Activated CD4-positive, alpha-beta T cell treated with anti-CD3 and anti-CD28 coated beads, Interleukin-10, Interleukin-2, amounts not matched to agents 100 ng/mL and 50 ng/mL, durations not matched to agents 16 hours and 8 hours (primary cell): ENCODE measurements at regions not wholly inside any gene's neighbourhood (a gene's known extent, or its start where the extent isn't known, plus 50 kb on each side); places are given as distances from the start of the nearest gene placed in this dataset.
A peak's percentile ranks its signal among the peaks of the same experiment; 100 is the strongest.
"Not testable (repeated sequence)": the region's sequence is repeated elsewhere in the genome, so short reads cannot be mapped to it uniquely, and the experiment has no call there.

Experiments
- DNase-seq: peaks from one replicate; pipeline ENCODE4 v3.0.0-alpha.2; 2020

DNA sequence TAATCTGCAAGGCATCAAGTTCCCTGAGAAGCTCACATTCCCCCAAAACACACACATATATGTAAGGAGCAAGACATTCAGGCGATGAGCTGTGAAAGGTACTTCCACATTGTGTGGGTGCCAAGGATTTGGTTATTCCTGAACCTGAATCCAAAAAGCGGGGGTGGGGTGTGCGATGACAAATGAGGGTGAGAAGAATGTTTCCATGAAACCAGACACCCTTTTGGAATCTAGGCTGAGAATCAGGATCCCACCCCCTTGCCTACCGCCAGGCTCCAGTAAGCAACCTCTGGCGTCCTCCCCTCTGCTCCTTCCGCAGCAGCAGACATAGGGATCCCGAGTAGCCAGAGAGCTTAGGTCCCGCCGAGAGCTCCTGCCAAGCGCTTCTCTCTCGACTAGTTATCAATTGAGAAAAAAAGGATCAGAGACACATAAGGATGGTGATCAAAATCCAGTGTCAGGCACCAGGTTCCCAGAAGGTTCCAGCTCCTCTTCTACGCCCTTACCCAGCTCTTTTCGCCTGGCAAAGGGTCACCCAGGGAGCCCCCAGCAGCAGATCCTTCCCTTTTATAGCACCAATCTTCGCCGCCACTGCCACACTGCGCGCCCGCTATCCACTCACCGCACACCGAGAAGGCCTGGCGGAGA lies 191.1 kb downstream of the USP22 start:
- DNase-seq = not testable (repeated sequence)

DNA sequence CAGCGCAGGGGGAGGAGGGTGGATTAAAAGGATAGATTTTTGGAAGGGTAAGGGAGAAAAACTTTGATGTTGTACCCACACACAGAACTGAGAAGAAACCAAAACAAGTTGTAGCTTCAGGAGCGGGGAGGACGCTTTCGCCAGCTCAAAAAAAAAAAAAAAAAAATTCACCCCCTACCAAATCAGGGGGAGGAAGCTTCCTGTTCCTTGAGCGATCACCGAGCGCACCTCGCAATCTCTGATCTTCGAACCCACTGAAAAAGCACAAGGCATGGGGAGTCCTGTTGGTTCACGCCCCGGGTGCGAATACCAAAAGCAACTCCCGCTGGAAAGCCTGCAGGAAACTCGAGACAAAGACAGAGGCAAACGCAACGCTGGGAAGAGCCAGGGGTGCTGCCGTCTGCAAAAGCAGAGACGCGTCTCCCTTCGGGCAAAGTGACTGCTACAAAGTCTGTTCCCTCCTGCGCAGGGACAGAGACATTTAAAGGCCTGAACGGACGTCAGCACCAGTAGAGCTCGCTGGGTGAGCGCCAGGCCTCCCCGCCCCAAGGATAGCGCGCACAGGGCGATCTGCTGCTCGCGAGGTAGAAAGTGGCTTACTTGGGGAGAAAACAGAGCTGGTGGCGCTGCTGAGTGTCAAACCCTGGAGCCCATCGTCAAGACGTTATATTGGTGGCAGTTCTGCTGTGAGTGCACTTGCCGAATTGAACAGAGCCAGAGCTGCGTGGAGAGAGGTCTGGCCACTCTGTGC lies 190.4 kb downstream of the USP22 start:
- peak; percentile 17 for DNase-seq

DNA sequence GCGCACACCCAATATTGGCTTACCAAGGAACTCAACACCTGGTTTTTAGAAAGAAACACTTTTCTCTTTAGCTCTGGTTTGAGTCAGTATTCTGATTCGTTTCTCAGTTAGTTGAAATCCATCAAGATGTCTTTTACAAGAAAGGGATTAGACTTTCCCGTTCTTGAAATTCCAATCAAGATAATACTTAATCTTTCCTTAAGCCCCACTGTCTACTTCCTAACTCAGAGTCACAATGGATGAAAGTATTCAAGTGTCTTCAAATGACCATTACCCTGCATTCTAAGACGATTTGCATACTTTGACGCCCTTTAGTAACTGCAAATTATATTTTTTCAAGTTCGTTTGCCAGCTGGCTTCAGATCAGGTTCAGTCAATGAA lies 189.8 kb downstream of the USP22 start:
- no peak for DNase-seq

DNA sequence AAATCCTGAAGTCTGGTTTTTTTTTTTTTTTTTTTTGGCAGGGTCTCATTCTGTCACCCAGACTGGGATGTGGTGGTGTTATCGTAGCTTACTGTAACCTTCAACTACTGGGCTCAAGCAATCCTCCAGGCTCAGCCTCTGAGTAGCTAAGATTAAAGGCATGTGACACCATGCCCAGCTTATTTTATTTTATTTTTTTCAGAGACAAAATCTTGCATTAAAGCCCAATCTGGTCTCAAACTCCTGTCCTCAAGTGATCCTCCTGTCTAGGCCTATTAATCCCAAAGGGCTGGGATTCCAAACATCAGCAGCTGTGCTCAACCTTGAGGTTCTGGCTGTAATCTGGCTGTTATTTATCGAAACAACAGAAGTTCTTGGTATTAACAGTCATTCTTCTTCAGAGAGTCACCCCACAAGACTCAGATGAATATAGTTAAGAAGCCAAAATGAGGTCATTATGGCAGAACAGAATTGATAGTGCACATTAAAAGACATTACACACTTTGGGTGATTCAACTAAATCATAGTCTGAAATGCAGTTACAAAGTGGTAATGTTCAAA lies 186.8 kb downstream of the USP22 start:
- DNase-seq = not testable (repeated sequence)

DNA sequence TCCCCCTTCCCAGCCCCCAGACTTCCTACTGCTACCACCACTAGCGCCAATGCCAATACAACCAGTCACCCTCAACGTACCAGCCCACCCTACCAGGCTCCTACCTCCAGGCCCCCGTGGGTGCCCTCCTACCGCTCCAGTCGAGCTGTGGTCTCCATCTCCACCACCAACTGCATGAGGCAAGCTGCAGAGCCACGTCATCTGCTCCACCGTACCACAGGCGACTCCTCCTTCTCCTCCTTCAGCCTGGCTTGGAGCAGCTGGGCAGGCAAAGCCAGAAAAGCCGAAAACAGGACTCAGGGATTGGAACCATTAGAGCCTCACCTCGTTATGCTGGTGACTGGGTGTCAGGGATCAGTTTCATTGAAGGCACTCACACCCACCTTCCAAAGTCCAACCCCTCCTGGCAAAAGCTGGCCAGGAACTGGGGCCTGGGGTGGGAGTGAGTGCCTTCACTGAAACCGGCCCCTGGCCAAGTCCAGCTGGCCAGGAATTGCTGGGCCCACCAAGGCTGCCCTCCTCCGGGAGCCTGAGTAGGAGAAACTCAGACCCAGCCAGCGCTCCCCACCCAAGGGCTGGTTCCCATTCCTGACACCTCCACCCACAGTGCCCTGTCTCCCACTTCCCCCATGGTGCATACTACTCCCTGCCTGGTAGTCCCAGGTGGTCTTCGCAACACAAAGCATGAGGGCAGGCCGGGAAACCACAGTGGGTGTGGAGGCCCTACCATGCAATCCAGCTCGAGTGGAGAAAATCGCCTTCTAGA lies 176.2 kb downstream of the USP22 start:
- DNase-seq = not testable (repeated sequence)

DNA sequence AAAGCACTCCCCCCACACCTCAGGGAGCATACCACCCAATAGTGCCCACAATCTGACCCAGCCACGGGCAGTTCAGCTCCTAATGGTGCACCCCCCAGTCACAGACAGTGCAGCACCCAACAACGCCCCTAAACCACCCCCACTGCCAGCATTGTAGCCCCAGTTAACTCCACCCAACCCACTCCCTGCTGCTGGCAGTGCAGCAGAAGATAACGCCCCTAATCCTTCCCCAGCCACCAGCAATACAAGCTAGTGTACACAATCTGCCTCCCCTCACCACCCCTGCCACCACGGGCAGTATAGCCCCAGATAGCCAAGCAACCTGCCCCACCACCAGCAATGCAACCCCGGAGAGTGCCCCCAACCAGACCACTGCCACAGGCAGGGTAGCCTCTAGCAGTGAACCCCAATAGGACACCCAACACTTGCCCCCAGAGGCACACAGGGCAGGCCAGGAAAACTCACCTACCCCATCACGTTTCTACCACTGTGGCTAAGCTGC lies 175.3 kb downstream of the USP22 start:
- DNase-seq = not testable (repeated sequence)

DNA sequence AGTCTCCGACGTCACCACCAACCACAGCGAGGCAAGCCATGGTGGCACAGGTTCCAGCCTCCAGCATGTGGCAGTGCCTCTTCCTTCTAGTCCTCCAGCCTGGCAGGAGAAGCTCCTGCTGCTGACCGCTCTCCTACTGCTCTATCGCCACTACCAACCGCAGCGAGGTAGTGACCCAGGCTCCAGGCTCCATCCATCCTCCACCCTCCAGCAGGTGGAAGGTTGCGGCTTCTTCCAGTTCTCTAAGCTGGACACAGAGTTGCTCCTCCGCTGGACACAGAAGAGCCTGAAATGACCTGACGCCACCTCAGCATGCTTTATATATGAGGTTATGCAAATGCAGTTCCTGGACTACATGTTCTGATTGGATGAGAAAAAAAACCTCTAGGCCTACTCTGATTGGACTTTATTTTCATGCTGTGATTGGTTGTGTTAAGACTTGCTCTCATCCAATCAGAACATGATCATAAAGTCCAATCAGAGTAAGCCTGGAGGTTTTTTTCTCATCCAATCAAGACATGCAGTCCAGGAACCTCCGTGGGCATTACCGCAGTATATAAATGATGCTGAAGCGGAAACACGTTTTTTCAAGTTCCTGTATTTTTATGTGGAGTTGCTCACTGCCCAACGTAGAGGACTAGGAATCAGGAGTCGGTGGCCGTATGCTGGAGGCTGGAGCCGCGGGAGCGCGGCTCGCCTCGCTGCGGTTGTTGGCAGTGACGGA lies 174.7 kb downstream of the USP22 start:
- DNase-seq = not testable (repeated sequence)

DNA sequence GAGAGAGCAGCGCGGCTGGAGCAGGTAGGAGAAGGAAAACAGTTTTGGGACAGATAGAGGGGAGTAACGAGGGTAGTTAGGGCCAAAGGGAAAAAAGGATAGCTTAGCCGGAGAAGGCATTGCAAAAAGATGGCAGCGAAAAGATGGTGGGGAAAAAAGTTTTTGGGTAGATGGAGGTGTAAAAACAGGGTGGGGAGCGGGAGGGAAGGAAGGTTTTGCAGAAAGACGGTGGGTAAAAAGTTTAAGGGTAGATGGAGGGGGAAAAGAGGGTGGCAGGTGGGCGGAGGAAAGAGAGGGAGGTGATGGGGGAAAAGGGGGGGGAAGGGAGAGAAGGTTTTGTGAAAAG lies 174.2 kb downstream of the USP22 start:
- DNase-seq = not testable (repeated sequence)

DNA sequence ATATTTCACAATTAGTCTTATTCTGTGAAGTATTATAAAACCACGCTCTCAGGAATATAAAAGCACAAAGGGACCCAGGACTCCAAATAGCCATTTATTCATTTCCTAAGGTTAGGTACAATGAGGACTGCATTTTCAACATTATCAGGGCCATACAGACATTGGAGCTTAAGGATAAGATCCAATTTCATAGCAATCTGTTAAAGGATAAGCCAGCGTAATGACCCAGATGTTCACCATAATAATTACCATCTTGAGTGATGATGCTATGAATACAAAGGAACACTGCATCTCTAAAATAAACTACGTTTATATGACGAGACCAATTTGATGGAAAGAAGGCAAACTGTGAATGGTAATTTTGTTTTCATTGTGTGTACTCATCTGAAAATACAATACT lies 169.6 kb downstream of the USP22 start:
- DNase-seq = not testable (repeated sequence)

DNA sequence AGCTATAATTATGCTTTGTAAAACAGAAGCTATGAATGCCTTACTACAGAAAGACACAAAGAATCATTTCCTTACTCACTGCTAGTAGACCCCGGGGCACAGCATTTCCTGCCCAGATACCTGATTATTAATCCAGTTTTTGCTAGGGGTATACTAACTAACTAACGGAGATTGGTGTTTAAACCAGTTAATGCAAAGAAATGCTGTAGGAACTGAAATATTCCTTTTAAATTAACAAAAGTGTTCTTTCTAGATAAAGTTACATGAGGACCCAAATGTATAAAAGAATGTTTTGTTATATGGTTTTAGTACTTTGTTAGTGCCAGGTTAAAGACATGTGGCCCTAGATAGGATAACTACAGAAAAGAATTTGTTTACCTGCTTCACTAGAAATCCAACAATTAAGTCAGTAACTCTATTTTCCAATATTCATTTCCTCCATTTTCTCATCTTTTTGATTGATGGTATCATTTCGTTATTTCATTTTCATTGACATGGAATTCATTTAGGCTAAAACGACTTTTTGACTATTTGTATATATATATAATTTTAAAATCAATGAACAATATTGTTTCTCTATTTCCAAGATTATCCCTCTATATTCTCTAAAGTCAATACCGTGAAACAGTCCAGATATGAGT lies 169.0 kb downstream of the USP22 start:
- not testable (repeated sequence) for DNase-seq

DNA sequence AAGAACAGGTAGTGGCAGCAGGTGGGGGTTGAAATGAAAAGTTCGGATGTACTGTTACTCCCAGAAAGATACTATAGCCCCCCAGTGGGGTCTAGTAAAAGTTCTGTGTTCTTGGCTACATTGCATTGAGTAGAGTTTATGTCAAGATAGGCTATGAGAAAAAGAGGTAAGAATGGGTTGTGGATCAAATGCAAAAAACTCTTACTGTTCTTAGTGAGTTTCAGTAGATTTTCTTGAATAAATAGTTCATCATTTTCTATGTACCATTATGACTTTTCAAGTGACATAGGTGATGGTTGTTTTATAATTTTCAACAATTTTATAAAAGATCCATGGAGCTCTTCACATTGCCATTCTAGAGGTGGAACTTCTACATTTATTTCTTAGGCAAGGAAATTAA lies 165.4 kb downstream of the USP22 start:
- not testable (repeated sequence) for DNase-seq

DNA sequence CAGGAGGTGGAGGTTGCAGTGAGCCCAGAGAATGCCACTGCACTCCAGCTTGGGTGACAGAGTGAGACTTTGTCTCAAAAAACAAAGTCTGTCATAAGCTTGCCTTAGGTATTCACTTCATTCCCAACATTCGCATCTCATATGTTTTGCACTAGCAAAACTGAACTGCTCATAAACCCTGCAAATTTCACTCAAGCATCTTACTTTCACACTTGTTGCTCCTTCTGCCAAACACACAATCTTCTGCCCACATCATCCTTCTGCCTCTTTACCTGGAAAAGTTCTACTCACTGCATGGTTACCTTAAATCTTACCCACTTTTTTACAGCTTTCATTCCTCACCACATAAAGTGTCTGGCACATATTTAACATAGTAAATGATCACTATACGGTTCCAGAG lies 152.5 kb downstream of the USP22 start:
- DNase-seq = no peak

DNA sequence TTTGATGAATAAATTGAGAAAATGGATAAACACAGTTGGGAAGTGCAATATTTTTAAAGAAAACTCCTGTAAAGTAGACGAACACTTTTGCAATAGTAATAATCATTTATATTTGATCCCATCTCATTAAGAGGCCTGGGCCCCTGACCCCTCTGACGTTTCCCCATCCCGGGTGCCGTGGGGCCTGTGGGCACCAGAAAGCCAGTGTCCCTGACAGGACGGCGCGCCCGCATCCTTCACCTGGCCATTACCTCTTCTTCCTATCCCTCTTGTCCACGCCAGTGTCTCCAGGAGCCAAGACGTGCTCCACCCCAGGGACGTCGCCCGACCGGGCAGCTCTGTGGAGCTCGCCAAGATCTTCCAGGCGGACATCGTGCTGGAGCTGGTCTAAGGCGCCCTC lies 147.4 kb downstream of the USP22 start:
- DNase-seq = not testable (repeated sequence)

DNA sequence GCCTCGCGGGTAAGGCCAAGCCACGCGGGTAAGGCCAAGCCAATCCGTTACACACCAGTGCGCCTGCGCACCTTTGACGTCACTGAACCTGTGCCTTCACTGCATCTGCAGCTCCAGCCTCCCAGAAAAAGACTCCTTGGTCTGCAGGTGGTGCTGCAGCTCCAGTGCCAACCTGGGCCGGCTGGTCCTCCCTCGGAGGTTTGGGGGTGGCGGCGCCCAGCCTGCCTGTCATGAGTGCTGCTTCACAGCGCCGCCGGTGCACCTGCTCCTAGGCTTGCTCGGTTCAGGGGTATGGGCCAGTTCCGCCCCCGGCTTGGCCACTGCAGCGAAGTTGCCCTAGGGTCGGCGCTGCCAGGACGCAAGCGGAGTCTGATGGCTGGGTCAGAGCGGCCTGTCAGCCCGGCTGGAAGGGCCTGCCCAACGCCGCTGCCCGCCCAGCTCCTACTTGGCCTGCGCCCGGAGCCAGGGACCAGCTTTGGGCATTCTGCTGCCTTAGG lies 146.6 kb downstream of the USP22 start:
- peak; percentile 4 for DNase-seq

DNA sequence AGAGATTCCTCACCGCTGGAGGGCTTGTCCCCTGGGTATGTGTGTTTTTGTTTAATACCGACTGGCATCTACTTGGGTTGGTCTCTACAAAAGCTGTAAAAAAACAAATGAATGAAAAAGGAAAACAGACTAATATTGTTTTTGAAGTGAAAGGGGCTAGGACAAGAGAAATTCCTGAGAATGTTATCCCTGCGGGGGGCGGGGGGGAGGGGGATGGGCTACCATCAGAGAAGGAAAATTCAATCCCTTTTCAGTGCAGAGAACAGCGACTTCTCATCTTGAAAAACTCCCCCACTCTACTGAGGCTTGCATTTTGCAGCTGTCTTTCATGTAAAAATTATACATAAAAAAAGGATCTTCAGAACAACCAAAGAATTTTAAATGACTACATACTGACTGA lies 144.1 kb downstream of the USP22 start:
- not testable (repeated sequence) for DNase-seq

DNA sequence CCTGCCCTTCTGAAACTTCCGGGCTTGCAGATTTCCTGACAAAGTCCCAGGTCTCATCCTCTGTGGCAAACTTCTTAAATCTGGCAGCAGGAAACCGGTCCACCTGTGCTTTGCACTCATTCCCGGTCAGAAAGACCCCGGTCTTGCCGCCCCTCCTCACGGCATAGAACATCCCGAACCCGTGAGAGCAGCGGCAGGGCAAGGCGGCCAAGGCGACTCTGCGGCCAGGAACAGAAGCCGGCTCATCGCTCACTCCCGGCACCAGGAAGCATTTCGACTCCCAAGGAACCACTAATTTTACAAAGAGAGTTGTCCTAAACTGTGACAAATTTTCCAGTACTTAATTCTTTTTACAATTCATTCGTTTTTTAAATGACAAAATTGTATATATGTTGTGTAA lies 140.3 kb downstream of the USP22 start:
- DNase-seq = not testable (repeated sequence)

DNA sequence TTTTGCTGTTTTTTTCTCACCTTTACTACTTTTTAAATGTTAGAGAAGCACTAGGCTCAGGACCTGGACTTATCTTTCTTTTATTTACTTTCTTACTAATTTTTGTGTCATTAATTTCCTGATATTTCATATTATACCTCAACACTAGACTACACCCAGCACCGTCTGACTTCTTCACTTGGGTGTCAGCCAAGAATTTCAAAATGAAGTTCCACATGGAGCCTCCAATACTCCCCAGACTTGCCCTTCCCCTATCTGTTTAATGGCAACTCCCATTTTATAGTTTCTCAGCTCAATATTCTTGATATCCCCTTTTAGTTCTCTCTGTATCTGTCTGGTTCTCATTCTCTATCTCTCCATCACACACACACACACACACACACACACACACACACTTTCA lies 139.3 kb downstream of the USP22 start:
- not testable (repeated sequence) for DNase-seq

DNA sequence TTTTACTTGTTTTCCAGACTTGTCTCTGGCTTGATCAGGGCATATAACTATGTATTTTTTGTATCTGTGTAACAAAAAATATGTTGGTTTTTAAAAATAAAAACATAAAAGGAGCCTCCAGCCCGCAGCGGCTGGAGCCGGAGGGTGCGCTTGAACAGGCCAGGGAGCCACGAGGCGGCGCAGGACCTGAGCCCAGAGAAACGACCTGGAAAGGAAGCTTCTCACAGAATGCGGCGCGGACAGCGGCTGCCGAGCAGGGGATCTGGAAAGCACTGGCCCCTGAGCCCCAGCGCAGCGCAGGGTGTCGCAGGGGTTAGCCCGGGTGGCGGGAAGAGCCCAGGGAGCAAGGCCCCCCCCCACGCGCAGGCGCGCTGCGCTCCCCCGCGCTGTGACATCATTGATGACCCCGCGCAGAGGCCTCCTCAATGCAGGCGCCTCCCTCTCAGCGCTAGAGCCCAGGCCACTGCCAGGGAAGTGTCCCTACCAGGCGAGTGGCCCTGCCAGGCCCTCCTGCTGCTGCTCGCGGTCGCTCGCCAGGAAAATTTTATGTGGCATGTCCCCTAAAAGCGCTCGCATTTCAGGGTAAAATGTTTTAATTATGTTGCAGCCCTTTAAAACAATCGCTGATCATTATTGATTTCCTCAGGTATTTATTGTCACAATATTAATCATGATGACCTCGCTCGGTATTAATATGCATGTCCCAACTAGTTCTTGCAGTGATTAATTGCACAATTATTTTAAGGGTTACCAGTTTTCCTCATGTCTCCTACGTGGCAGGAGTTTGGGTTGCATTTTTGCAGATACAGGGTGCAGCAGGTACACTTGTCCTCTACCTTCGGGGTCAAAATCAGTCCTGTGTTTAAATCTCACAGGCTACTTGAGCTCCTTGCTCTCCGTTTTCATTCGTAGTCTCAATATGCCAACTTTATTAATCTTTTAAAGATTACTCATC lies 134.2 kb downstream of the USP22 start:
- DNase-seq = peak; percentile 88

DNA sequence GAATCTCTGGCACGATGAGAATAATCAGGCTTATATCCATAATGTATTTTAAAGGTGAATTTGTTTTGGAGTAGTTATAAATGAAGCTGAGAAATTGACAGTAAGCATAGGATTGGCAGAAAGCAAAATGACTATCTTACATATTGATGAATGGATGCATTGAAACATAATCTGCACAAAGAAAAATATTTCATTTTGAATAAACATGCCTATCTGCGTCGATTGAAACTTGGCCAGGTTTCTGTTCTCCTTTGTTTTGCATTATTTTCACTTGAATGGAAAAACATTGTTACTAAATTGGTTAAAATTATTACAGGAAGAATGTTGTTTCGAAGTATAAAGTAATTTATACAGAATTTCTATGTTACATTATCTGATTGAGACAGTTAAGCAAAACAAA lies 128.2 kb downstream of the USP22 start:
- DNase-seq = no peak

DNA sequence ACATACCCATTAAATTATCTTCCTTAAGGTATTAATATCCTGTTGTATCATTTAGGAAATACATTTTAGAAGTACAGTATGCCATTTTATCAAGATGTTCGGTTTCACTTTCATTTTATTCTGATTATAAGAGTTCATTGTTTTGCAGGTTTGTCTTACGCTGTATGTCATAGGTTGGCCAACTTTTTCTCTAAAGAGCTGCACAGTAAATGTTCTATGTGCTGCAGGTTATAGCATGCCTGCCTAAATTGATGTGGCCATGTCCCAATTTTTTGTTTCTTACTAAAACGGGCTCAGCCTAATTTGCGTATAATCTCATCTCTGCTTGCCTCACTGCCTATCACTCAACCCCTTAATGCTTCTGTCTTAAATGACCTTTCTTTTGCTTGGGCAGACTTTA lies 126.4 kb downstream of the USP22 start:
- no peak for DNase-seq
